Subcutaneous abdominal adipose tissue (tissue), 5 donors: ENCODE measurements at regions not wholly inside any gene's neighbourhood (a gene's known extent, or its start where the extent isn't known, plus 50 kb on each side); places are given as distances from the start of the nearest gene placed in this dataset.

Experiments
- H3K27ac ChIP-seq: one replicate; pipeline ENCODE4 v1.7.0; 2013; ENCODE audit warnings: low read depth, mild to moderate bottlenecking, inconsistent platforms, low read length, moderate library complexity
- H3K27me3 ChIP-seq, 5 donors: one replicate each; pipeline ENCODE4 v1.7.0; 2013; ENCODE audit warnings: low read length in 5 of 5, inconsistent platforms in 1 of 5; ENCODE audit not compliant: control insufficient read depth in 5 of 5, insufficient read depth in 4 of 5
- H3K36me3 ChIP-seq, 5 donors: one replicate each; pipeline ENCODE4 v1.7.0; 2013; ENCODE audit warnings: low read length in 5 of 5; ENCODE audit not compliant: control insufficient read depth in 5 of 5, insufficient read depth in 5 of 5
- H3K4me1 ChIP-seq, 5 donors: one replicate each; pipeline ENCODE4 v1.7.0; 2013; ENCODE audit warnings: low read length in 5 of 5, mild to moderate bottlenecking in 3 of 5, moderate library complexity in 1 of 5; ENCODE audit not compliant: control insufficient read depth in 5 of 5, insufficient read depth in 5 of 5
- H3K4me3 ChIP-seq, 5 donors: one replicate each; pipeline ENCODE4 v1.7.0; 2013; ENCODE audit warnings: low read length in 5 of 5, low read depth in 1 of 5
- H3K9ac ChIP-seq, 5 donors: one replicate each; pipeline ENCODE4 v1.7.0; 2013; ENCODE audit warnings: low read length in 5 of 5, mild to moderate bottlenecking in 4 of 5, moderate library complexity in 3 of 5
- H3K9me3 ChIP-seq, 5 donors: one replicate each; pipeline ENCODE4 v1.7.0; 2013; ENCODE audit warnings: low read length in 5 of 5; ENCODE audit not compliant: control insufficient read depth in 5 of 5
- donor health status: healthy.
- donor health status: healthy.
- donor health status: healthy.
- donor health status: healthy.
- donor health status: healthy.

GRCh38 chr4:3715855-3716630, 50.1 kb upstream of the ADRA2C start:
- no peak overlapping the region for H3K9ac ChIP-seq

GRCh38 chr4:3715061-3715854, 50.9 kb upstream of the ADRA2C start:
- H3K9ac ChIP-seq: no peak overlapping the region
- peaks cover 2 to 46% (median 33%) of the 10 kb centered on the region in 5 donors for H3K27me3 ChIP-seq

More at GRCh38 chr4:3715855-3716630, 50.1 kb upstream of the ADRA2C start:
- H3K4me1 ChIP-seq: no peaks in the 10 kb centered on the region
- H3K36me3 ChIP-seq: no peaks in the 10 kb centered on the region
- no peak overlapping the region for H3K27ac ChIP-seq
- peaks cover 8 to 19% (median 11%) of the 10 kb centered on the region in 5 donors for H3K9me3 ChIP-seq
- H3K4me3 ChIP-seq: no peak overlapping the region
- peaks cover 2 to 46% (median 38%) of the 10 kb centered on the region in 5 donors for H3K27me3 ChIP-seq

GRCh38 chr4:3714642-3715001, 51.6 kb upstream of the ADRA2C start:
- peaks cover 2 to 41% (median 27%) of the 10 kb centered on the region in 5 donors for H3K27me3 ChIP-seq

More at GRCh38 chr4:3715061-3715854, 50.9 kb upstream of the ADRA2C start:
- Histone ChIP-seq H3K4me3 (no peak overlapping the region), H3K4me1 (no peaks in the 10 kb centered on the region), H3K27ac (no peak overlapping the region), H3K36me3 (no peaks in the 10 kb centered on the region), H3K9me3 (peaks cover 8 to 19% (median 11%) of the 10 kb centered on the region in 5 donors)

GRCh38 chr4:3713817-3714641, 52.2 kb upstream of the ADRA2C start:
- Histone ChIP-seq H3K36me3 (no peaks in the 10 kb centered on the region), H3K4me3 (no peak overlapping the region), H3K4me1 (no peaks in the 10 kb centered on the region), H3K9me3 (peaks cover 8 to 15% (median 11%) of the 10 kb centered on the region in 5 donors), H3K27ac (no peak overlapping the region), H3K27me3 (peaks cover 2 to 41% (median 23%) of the 10 kb centered on the region in 5 donors), H3K9ac (no peak overlapping the region)

More at GRCh38 chr4:3714642-3715001, 51.6 kb upstream of the ADRA2C start:
- peaks cover 8 to 19% (median 11%) of the 10 kb centered on the region in 5 donors for H3K9me3 ChIP-seq
- no peaks in the 10 kb centered on the region for H3K4me1 ChIP-seq
- no peak overlapping the region for H3K27ac ChIP-seq
- H3K36me3 ChIP-seq: no peaks in the 10 kb centered on the region
- H3K9ac ChIP-seq: no peak overlapping the region
- no peak overlapping the region for H3K4me3 ChIP-seq

- Histone ChIP-seq H3K27ac (no peak overlapping the region), H3K9ac (no peak overlapping the region), H3K9me3 (peaks cover 4 to 9% (median 5%) of the 10 kb centered on the region in 5 donors), H3K36me3 (no peaks in the 10 kb centered on the region), H3K4me3 (no peak overlapping the region), H3K4me1 (peaks cover 0 to under 1% (median 0%) of the 10 kb centered on the region in 5 donors), H3K27me3 (peaks cover 4 to 41% (median 25%) of the 10 kb centered on the region in 5 donors)
Observed at GRCh38 chr4:3713346-3713745, 52.8 kb upstream of the ADRA2C start.

- Histone ChIP-seq H3K4me1 (peaks cover 0 to 4% (median 2%) of the 10 kb centered on the region in 5 donors), H3K27me3 (peaks cover 6 to 43% (median 23%) of the 10 kb centered on the region in 5 donors), H3K4me3 (no peak overlapping the region), H3K9ac (no peak overlapping the region), H3K36me3 (no peaks in the 10 kb centered on the region), H3K27ac (no peak overlapping the region), H3K9me3 (peaks cover 0 to 4% (median under 1%) of the 10 kb centered on the region in 5 donors)
Observed at GRCh38 chr4:3712936-3713335, 53.2 kb upstream of the ADRA2C start.

GRCh38 chr4:3712112-3712805, 53.9 kb upstream of the ADRA2C start:
- H3K9me3 ChIP-seq: peaks cover 0 to 4% (median 0%) of the 10 kb centered on the region in 5 donors
- no peak overlapping the region for H3K27ac ChIP-seq
- no peak overlapping the region for H3K9ac ChIP-seq
- no peak overlapping the region for H3K4me3 ChIP-seq
- peaks cover 8 to 48% (median 29%) of the 10 kb centered on the region in 5 donors for H3K27me3 ChIP-seq
- peaks cover 0 to 9% (median 4%) of the 10 kb centered on the region in 5 donors for H3K4me1 ChIP-seq
- no peaks in the 10 kb centered on the region for H3K36me3 ChIP-seq

GRCh38 chr4:3711183-3712111, 54.7 kb upstream of the ADRA2C start:
- Histone ChIP-seq H3K27me3 (peaks cover 10 to 47% (median 29%) of the 10 kb centered on the region in 5 donors), H3K9me3 (no peaks in the 10 kb centered on the region), H3K4me3 (no peak overlapping the region), H3K36me3 (no peaks in the 10 kb centered on the region), H3K27ac (no peak overlapping the region), H3K9ac (no peak overlapping the region), H3K4me1 (peaks cover 0 to 12% (median 4%) of the 10 kb centered on the region in 5 donors)
